RPMI8226 (cell line): ENCODE measurements at regions not wholly inside any gene's neighbourhood (a gene's known extent, or its start where the extent isn't known, plus 50 kb on each side); places are given as distances from the start of the nearest gene placed in this dataset.
A peak's percentile ranks its signal among the peaks of the same experiment; 100 is the strongest.

Source experiments
- DNase-seq: peaks from one replicate; pipeline ENCODE4 v3.0.0-alpha.2; 2015

DNA sequence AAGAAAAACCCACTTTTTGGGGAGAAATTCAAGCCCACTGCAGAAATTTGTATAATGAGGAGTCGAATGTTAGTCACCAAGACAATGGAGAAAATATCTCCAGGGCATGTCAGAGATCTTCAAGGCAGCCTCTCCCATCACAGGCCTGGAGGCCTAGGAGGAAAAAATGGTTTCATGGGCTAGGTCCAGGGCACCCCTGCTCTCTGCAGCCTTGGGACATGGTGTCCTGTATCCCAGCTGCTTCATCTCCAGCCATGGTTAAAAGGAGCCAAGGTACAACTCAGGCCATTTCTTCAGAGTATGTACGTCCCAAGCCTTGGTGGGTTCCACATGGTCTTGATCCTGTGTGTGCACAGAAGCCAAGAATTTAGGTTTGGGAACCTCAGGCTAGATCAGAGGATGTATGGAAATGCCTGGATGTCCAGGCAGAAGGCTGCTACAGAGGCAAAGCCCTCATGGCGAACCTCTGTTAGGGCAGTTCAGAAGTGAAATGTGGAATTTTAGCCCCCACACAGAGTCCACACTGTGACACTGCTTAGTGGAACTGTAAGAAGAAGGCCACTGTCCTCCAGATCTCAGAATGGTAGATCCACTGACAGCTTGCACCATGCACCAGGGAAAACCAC lies 561.4 kb downstream of the ISL1 start:
- DNase-seq, result no peak

DNA sequence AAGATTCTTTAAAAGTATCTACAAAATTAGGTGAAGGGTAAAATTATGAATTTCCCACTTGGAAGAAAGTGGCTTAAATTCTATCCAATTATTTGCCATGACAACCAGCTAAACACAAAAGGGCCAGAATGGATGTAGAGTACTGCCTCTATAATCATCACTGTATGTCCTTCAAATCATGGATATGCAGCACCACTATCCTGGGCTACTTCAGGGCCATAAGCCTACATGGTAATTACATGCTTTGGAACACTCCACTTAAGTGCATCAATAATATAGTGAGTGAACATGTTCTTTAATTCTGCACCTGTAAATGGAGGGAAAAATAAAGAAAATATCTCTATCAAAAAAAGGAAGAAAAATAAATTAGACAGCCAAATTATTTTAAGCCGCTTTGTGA lies 575.2 kb downstream of the ISL1 start:
- DNase-seq, result no peak

DNA sequence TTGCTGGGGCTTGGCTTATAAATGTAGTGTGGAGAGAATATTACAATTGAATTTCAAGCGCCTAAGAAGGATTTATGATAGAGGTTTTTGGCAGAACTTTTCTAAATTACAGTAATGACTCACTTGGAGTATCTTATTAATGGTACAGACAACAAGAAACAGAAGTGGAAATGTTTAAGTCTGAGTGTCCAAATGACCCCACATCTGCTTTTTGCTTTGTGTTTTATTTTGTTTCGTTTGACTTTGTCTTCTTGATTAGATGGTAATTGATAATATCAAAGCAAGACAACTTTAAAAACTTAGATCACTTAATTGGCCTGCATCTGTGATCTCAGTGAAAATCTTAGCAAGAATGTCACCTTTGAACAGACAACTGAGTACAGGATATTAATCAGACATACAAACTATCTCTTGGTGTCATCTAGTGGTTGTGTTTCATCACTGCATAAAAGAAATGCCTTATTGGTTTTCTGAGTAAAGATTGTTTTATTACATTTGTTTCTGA lies 577.4 kb downstream of the ISL1 start:
- DNase-seq, result peak; percentile 34

DNA sequence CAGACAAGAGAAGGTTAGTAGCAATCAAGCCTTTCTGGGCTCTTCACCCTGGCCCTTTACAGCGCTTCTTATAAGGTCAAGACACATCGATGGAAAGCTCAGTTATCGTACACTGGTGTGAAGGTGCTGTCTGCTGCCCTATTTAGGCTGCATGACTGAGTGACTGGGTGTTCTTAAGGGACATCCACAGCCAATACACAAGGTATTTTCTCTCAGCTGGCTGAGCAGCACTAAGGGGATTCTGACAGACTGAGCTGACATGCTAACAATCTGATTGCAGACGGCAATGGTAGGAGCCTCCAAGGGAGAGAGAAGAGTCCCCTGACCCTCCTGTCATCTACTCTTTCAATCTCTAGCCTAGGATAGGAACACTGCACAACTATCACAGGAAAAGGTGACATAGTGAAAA lies 577.9 kb downstream of the ISL1 start:
- no peak for DNase-seq

DNA sequence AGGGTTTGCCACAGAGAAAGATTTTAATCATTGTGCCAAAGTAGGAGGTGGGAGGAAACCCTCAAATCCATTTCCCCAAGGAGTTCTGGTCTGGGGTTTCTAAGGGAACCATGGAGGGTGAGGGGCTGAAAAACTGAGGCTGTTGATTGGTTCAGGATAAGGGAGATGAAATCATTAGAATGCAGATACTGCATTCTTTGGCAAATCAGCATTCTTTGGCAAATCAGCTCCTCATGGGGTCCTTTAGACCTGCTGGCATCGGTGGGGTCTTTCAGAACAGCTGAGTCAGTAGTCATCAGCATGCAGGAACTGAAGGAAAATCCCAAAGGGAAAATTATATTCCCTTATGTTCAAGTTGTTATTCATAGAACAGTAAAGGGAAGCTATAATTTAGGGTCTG lies 585.5 kb downstream of the ISL1 start:
- no peak for DNase-seq

DNA sequence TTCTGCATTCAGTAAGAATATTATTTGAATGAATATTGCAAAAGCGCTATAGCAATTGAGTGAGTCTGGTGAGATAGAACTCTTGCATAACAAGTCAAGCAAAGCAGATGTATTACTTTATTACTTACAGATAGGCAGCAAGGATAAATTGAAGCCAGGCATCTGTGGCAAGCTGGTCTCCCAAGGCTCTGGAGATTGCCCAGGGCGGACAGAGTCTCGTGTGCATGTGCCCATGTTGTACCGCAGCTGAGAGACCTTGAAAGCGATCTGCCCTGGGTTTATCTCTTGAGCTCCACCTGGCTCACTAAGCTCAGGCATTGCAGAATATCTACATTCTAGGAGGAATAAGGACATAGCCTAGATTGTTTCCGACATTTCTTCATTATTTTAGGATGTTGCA lies 591.6 kb downstream of the ISL1 start:
- DNase-seq, result no peak

DNA sequence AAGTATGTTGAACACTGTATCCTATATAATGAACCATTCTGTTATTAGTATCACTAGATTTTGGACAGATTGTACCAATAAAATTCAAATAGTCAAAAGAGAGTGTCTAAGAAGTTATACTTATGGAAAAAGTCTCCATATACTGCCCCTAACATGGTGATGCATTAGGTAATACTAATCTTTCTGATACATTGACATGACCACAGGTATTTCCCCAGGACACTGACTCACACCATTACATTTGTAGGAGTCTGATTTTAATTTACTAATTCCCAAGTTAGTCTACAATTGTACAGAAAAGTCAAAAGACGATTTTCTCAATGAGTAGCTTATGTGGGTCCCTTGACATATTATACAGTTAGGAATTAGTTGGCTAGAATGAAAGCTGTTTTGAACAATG lies 593.8 kb downstream of the ISL1 start:
- no peak for DNase-seq

DNA sequence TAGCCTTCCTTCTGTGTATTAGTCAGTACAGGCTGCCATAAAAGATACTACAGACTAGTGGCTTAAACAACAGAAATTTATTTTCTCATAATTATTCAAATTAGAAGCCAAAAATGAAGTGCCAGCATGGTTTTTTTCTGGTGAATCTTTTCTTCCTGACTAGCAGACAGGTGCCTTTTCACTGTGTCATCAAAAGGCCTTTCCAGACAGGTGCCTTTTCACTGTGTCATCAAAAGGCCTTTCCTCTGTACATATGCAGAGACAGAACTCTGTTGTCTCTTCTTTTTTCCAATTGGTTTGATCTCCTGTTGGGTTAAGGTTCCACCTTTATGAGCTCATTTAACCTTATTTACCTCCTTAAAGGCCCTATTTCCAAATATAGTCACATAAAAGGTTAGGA lies 599.9 kb downstream of the ISL1 start:
- DNase-seq, result peak; percentile 85

DNA sequence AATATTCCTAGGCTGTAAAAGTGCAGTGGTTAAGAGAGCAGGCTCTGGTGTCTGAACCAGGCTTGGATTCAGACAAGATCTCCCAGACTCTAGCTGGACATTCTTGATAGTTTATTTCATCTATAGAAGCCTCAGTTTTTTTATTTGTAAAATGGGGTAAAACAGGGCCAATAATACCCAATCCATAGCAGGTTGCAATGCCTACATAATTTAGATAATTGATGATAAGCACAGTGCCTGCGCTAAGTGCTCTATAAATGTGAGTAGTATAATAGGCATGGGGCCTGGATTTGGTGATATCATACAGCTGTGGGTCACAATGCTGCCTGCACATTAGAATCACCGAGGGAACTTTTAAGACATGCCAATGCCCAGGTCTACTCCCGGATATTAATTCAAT lies 603.5 kb downstream of the ISL1 start:
- DNase-seq, result no peak

DNA sequence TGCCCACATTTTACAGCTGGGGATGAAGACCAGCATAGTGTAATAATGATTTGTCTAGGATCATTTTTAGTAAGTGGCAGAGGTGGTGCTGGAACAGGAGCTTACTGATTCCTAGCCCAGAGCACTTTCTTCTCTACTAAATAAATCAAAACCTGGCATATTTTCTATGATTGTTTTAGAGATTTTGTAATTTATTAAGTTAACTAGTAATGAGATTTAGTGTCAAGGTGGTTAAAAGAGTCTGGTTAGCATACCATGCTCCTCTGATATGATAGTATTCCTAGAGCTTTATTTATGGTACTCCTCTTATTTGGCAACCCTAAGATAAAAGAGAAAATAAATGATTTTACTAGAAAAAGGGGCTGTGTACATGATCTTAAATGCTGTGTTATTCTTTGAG lies 604.0 kb downstream of the ISL1 start:
- no peak for DNase-seq

DNA sequence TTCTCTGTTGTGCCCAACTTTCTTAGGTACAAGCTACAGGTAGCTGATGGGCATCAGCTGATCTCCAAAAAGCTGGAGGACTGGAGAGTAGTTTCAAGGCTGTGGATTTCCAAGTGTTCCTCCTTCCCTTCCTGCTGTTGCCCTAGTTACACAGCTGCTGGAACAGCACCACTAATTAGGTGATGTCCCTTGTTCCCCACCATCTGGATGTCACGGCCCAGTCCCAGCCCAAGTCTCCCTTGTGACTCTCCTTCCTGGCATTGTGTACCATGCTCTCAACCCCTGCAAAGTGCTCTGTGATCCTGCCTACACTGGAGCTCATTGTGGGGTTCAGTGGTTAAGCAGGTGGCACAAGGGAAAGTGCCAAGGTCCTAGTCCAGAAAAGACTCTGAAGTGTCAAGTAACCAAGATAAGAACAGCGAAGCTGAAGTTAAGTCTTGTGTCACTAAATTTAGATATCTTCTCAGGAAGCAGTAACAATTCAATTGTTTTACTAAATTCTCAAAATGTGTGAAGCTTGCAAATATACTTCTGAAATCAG lies 604.5 kb downstream of the ISL1 start:
- no peak for DNase-seq

DNA sequence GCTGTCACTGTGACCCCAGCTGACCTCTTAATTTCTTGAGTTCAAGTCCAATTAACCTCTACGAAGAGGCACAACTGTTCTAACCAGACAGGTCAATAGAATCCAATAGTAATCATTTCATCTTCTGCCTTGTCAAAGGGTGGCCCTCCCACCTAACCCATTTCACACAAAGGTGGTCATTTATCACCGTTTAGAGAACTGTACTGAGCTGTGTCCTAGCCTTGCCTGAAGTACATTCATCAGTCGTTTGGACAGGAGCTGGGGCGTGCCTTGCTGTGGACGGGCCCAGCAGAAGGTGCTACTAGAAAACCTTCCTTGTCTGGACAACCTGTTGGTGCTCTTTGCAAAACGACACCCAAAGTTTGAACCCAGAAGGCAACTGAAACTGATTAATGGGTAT lies 605.4 kb downstream of the ISL1 start:
- DNase-seq, result no peak

DNA sequence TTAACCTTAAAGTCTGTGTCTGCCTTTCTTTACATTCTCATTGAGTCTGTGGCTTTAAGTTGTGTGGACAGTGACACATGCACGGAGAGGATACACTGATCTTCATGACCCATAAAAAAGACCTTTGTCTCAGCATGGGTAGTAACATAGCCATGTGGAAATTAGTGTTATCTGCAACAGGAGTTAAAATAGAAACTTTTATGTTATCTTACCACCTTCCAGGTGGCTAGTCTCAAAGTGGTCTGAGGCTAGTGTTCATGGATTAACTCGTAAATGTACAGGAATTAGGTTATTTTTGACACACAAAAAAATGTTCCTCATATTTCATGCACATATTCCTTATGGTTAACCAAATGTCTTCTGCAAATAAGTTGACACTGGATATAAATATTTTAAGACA lies 607.0 kb downstream of the ISL1 start:
- no peak for DNase-seq

DNA sequence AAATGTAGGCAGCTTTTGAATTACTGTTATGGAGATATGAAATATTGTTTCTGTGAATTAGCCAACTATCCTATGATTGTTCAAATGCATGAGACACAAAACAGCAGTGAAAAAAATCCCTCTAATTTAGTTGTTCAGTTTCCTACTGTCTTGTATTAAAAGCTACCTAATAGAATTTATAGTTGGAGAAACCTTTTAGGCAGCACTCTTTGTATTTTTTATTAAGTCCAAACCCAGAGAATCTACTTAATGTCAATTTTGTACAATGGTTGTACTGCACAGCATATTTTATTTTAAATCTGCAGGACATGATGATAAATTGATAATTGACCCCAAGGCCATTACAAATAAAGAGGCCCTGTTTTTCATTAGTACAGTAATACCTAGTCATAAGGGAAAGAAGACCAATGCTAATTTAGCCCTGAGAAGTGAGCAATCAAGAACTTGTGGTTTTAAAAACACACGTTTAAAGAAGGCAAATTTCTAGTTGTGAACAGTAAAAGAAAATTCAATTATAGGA lies 607.5 kb downstream of the ISL1 start:
- no peak for DNase-seq

DNA sequence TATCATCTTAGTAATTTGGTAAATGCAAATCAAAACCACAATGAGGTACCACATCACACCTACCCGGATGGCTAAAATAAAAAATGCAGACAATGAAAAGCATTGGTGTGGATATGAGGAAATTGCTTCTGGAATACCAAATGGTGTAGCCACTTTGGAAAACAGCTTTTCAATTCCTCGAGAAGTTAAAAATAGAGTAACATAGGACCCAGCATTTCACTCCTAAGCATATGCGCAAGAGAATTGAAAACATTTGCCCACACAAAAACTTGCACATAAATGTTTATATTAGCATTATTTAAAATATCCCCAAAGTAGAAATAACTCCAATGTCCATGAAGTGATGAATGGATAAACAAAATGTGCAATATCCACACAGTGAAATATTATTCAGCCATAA lies 608.7 kb downstream of the ISL1 start:
- no peak for DNase-seq

DNA sequence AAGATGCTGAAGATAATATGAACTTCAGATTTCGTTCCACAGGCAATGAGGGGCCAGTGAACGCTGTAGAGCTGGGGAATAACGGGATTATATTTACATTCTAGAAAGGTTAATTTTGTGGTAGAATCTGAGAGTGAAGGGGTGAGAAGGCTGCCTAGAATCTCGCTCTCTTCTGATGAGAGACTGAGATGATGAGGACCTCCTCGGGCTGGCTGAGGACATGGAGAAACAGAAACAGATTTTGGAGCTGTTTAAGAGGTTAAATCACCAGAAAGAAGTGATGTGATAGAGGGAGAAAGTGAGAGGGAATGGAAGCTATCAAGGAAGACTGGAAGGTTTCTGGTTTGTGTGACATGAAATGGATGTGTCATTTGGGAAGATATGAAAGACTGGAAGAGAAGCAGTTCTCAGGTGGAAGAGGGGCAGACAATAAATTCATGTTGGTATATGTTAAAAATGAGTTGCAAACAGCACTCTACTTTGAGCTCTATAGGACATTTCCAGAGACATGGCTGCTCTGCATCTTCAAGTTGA lies 612.6 kb downstream of the ISL1 start:
- no peak for DNase-seq

DNA sequence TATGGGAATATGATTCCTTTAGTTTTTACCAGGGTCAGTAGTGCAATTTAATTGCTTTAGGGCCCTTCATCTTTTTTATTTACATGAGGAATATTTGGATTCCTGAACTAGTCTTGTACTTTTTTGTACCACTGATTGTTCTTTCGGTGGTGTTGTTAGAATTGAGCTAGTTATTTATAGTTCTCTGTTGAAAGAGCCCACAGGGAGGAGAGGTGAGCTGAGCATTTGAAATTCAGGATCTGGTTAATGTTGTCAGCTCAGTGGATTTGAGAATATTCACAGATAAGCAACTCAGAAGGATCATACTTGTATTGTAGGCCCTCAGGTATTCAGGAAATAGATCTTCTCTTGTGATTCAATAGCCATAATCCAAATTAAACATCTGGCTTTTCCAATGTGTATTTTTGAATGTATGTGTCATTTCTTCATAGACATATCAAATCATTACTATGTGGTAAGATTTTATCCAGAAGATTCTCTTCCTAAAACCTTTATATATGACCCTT lies 613.2 kb downstream of the ISL1 start:
- DNase-seq, result no peak

DNA sequence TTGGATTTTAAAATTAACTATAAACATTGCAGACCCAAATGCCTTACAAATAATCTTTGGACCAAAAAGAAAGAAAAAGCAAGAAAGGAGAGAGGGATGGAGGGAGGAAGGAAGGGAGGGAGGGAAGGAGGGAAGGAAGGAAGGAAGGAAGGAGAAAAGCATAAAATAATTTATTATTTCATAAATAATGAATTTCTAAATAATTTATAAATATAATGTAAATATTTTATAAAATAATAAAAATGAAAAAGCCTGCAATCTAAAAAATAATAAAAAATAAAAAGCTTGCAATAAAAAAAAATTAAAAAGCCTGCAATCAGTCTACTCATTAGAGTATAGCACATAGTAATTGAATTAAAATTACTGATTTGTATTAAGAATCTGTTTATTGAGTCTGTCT lies 614.3 kb downstream of the ISL1 start:
- DNase-seq, result no peak

DNA sequence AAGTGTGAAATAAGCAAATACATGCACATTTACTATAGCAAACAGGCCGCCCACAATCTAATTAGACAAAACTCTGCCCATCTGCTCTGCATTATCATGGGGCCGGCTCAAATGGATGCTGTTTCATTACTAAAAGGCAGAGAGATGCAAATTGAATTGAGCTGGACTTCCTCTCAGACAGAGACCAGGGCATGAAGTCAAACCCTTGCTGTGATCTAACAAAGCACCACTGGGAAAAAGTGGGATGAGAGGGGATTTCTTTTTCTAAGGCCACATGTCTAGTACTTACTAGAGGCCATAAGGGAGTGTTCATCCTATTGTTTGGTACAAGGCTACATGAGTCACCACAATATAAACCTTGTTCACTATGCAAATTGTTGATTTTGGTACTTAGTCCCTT lies 614.7 kb downstream of the ISL1 start:
- DNase-seq, result no peak

DNA sequence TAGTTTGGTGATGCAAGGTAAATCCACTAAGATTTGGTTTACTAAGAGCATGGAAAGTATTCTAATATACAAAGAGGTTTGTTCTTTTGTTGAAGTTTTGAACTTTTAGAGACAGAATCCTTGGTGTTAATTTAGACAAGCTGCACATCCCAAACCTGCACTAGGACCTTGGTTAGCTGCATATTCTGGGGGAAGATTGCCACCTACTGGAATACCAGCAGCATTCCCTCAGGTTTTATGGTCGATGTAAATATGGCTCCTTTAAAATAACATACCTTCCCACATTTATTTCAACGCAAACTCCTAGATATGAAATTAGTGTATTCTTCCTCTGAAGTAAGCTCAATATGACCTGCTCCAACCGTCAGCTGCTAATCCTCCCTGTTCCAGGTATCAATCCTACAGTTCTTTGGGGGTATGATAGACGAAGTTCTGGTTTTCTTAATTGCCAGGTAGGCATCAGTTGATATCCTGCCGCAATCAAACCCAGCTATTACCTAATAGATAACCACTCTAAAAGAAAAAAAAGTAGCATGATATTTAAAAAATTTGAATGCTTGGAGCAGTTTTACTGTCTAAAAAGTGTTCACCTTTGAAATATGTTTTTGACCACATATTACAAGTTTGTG lies 624.1 kb downstream of the ISL1 start:
- DNase-seq, result peak; percentile 52

DNA sequence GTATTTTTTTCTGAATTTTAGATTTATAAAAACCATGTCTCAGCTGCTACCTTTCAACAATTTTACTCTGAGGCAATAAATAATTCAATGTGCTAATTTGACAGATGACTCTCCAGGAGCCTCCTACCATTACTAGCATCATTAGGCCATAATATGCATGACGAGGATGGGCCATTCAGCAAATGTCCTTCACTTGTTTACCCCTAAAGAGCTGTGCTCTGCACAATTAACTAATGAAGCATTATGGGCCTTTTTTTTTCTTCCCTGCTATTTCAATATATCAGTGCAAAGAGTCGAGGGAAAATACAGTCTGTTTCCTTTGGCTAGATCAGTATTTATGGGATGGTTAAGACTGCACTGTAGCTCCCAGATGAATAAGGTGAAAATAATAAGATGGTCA lies 627.2 kb downstream of the ISL1 start:
- no peak for DNase-seq

DNA sequence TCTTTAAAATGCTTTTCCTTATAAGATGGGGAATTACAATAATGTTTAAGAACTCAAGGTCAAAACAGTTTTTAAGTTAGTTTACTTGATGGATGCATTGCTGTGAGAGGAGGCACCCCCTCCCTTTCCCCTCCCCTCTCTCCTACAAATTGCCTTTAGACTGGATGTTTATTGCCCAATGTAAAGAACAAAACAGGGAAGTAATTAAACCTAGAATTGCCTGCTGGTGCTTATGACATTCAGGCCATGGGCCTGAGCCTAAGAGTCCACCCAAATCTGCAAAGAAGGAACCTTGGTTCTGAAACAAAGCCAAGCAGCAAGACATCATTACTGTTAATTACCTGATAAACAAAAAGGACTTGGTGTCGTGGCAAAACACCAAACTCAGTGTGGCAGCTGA lies 630.3 kb downstream of the ISL1 start:
- no peak for DNase-seq

DNA sequence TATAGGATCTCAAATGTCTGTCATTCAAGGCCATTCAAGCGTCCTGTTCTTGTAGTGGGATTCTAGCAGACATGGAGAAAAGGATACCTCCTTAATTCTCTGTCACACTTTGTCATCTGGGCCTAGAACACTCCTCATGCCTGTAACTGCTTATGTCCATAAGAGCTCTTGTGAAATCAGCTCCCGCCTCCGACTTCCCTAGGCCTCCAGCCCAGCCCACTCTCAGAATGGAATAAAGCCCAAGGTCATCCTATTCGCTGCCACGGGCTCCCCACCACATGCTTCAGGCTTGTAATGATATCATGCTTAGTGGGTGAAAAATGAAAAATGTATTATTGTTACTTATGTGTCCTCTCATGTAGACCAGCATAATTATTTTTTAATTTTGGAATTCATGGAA lies 632.5 kb downstream of the ISL1 start:
- no peak for DNase-seq

DNA sequence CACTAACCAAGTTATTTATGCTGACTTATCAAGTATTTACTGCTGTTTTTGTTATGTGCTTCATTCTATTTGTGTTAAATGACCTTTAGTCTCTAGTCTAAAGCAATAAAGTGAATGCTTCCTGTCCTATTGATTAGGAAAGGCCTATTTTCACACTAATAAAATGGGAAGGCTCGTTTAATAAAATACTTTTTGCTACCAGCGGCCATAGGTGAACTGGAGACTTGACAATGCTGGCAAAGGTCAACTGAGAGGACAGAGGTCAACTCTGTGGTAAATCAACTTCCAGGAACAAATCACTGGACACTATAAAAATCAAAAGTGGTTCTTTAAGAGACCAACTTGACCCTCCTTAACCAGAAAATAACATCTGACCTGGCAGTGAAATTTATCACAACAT lies 634.3 kb downstream of the ISL1 start:
- no peak for DNase-seq
